T-helper 2 cell treated with Interferon-gamma antibody and Interleukin-4, amounts not matched to agents 100 ng/mL and 5 ng/mL, for 36 hours (primary cell): ENCODE measurements at regions not wholly inside any gene's neighbourhood (a gene's known extent, or its start where the extent isn't known, plus 50 kb on each side); places are given as distances from the start of the nearest gene placed in this dataset.
"Not testable (repeated sequence)": the region's sequence is repeated elsewhere in the genome, so short reads cannot be mapped to it uniquely, and the experiment has no call there.

Source experiments
- intact Hi-C: fragments of 100-400 bp; cut with micrococcal nuclease; formaldehyde crosslinking; loops from one replicate; pipeline ENCODE4 v1.15.1; 2023

GRCh38 chr1:68780919-68781318 lies 284.0 kb upstream of the DEPDC1 start:
- intact Hi-C loops: no loop called here

GRCh38 chr1:68782890-68783289 lies 286.0 kb upstream of the DEPDC1 start:
- intact Hi-C loops: no loop called here

- intact Hi-C loops: no loop called here
Observed at GRCh38 chr1:68785328-68785727, 288.4 kb upstream of the DEPDC1 start.

DNA sequence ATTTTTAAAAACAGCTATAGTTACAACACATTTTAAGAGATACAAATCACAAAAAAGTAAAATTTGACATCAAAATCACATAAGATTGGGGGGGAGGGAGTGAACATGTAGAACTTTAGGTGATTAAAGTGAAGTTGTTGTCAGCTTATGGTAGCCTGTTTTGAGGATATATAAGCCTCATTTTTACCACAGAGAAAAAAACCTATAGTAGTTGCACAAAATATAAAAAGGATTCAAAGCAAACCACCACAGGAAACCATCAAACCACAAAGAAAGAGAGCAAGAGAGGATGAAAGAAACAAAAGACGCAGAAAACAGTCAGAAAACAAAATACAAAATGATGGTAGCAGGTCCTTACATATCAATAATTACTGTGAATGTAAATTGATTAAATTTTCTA lies 291.9 kb upstream of the DEPDC1 start:
- intact Hi-C loops: no loop called here

DNA sequence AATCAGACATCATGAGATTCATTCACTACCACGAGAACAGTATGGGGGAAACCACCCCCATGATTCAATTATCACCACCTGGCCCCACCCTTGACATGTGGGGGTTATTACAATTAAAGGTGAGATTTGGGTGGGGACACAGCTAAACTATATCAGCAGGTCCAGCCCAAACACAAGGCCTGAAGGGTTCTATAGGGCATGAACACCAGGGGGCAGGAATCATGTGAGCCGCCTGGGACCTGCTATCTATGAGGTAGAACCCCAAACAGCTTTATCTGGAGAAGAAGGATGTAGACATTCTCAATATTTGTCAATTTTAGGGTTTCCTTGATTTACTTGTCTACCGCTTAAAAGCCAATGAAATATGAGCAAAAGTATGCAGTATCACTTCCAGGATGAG lies 294.9 kb upstream of the DEPDC1 start:
- intact Hi-C loops: no loop called here

- intact Hi-C loops: no loop called here
Observed at GRCh38 chr1:68795956-68796355, 299.1 kb upstream of the DEPDC1 start.

DNA sequence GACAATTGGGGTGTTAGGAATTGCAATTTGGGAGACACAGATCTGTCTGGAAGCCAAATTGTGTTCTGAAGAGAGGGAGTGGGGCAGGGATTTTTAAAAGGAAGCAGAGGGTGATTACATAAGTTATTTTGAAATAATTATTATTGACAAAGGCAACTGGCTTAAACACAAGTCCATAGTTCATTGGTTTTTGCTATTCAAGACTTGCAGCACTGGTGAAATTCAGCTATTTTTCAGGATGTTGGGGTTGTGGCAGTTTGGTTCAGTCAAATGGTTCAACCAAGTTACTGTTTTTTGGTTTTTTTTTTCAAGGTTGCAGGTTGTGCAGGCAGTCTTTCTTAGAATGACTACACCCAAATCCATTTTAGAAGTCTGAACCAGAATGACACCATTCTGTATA lies 300.0 kb upstream of the DEPDC1 start:
- intact Hi-C loops: no loop called here

- intact Hi-C loops: no loop called here
Observed at GRCh38 chr1:68798071-68798470, 301.2 kb upstream of the DEPDC1 start.

- intact Hi-C loops: no loop called here
Observed at GRCh38 chr1:68799096-68799495, 302.2 kb upstream of the DEPDC1 start.

- intact Hi-C loops: no loop called here
Observed at GRCh38 chr1:68800182-68800581, 303.3 kb upstream of the DEPDC1 start.

- intact Hi-C loops: no loop called here
Observed at GRCh38 chr1:68801440-68801839, 304.6 kb upstream of the DEPDC1 start.

DNA sequence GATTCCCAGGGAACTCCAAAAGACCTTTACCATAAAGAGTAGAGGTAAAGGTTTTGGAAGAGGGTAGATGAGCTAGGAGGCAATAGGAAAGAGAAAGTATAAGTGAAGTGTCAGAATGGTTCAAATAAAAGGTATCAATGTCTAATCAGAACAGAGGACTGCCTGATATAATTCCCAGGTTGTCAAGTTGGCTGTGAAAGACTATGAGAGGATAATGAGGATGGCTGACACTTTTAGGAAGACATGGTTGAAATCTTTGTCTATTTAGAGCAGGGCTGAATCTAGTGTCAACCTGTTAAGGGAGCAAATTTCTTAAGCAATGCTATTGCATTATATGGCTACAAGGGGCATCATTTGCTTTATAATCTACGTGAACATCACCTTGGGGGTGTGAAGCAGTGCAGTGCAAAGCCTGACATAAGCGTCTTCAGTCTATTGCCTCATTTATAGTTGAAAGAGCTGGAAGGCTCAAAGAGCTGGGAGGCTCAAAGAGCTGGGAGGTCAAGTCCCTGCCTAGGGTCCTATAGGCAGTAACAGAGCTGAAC lies 308.3 kb upstream of the DEPDC1 start:
- intact Hi-C loops: no loop called here

- intact Hi-C loops: no loop called here
Observed at GRCh38 chr1:68808351-68808750, 311.5 kb upstream of the DEPDC1 start.

DNA sequence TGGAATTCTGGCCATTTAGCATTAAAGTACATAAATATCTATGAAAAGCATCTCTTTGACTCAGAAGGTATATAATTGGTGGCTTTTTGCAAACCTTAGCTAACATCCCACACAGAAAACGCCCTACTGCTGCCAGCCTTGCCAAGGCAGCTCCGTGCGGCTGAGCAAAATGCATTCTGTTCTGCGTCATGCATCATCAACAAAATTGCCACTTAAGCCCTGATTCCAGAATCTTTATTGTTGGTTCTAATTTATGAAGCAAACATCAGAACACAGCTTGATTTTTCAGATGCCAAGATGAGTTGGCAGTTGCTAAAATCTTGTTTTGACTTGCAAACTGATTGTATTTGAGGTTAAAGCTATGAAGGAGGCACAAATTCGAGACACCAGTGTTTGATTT lies 314.9 kb upstream of the DEPDC1 start:
- intact Hi-C loops: no loop called here

DNA sequence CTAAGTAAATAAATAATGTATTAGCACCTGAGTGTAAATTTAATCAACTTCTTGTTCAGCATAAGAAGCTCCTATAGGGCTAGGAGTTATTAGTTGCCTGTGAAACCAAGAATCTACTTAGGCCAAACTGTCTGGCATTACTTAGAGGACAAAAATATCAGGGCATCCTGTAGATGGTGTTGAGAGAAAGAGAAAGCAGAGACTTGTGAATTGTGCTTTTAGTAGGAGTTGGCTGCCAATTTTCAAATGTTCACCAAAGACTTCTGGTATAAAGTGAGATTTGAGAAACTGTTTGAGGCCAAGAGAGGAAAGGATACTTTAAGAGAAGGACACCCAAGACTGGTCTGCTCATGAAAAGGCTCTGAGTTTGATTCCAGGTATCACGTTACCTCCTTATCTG lies 315.5 kb upstream of the DEPDC1 start:
- intact Hi-C loops: no loop called here

- intact Hi-C loops: no loop called here
Observed at GRCh38 chr1:68814067-68814466, 317.2 kb upstream of the DEPDC1 start.

GRCh38 chr1:68815632-68816031 lies 318.8 kb upstream of the DEPDC1 start:
- intact Hi-C loops: no loop called here

GRCh38 chr1:68817505-68818210 lies 320.8 kb upstream of the DEPDC1 start:
- intact Hi-C loops: not testable (repeated sequence)

- intact Hi-C loops: no loop called here
Observed at GRCh38 chr1:68819190-68819829, 322.4 kb upstream of the DEPDC1 start.

GRCh38 chr1:68820151-68820550 lies 323.3 kb upstream of the DEPDC1 start:
- intact Hi-C loops: no loop called here

DNA sequence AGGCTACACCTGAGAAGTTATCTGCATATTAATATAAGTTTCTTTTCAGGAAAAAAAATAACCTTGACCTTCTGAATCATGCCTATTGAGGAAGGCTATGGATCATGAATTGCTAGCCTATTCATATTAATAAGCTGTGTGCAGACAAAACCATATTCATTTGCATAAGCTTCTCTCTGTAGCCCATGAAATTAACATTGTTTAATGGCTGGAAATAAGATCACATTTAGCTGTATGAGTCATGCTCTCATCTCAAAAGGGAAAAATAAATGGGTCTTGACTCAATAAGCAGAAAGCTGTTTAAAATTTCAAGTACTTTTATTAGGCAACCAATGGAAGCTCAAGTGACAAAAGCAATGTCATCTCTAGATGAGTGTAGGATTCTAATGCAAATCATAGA lies 330.0 kb upstream of the DEPDC1 start:
- intact Hi-C loops: no loop called here

- intact Hi-C loops: no loop called here
Observed at GRCh38 chr1:68827261-68827660, 330.4 kb upstream of the DEPDC1 start.

DNA sequence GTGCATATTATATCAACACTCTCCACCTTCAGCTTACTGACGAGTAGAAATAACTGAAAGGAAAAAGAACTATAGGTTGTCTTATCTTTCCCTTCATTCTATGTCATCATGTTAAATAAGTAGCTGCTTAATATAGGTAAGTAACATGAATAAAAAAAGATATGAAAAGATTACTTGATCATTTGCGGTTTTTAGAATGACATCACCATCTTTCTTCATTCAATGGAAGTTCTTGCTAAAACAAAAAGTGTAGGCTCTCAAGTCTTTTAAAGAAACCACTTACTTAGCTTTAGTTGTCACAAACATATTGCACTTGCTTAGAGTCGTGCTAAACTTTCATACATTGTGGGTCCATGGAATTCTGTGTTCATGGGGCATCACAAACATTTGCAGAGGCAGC lies 331.1 kb upstream of the DEPDC1 start:
- intact Hi-C loops: no loop called here
